OCI-LY7 (cell line): ENCODE measurements at regions not wholly inside any gene's neighbourhood (a gene's known extent, or its start where the extent isn't known, plus 50 kb on each side); places are given as distances from the start of the nearest gene placed in this dataset.

ENCODE experiments used
- BruUV-seq: library from RNA; stranded (reverse); fragments of 400-500 nt; replicated peaks from 2 replicates; lab custom pipeline; 2021; lab: Mats Ljungman, UMichigan
- CTCF ChIA-PET: fragments of 300-600 bp; sonication (Branson Sonifier 250); formaldehyde crosslinking; loops from one replicate; lab custom pipeline; 2022; ENCODE audit warnings: antibody characterized with exemption; ENCODE audit not compliant: unreplicated experiment; lab: Charles Lee
- POLR2A ChIA-PET: fragments of 300-600 bp; sonication (Branson Sonifier 250); formaldehyde crosslinking; loops from one replicate; lab custom pipeline; 2022; ENCODE audit warnings: antibody characterized with exemption; lab: Charles Lee
- DNase-seq: peaks from one replicate; pipeline ENCODE4 v3.0.0-alpha.2; 2015; ENCODE audit warnings: low spot score
- H2AFZ ChIP-seq: fragments of 200-600 bp; sonication (generic), shearing (Covaris generic); 2 replicates; pipeline ENCODE4 v1.6.1; 2014; ENCODE audit warnings: mild to moderate bottlenecking, antibody characterized with exemption, low read length, moderate library complexity
- H3K27ac ChIP-seq: fragments of 200-600 bp; sonication (generic); 2 replicates; pipeline ENCODE4 v1.5.1; 2014; ENCODE audit warnings: mixed run types, low read depth, mild to moderate bottlenecking, moderate library complexity, low read length, inconsistent platforms; ENCODE audit not compliant: poor library complexity, severe bottlenecking
- H3K36me3 ChIP-seq: fragments of 200-600 bp; sonication (generic); 2 replicates; pipeline ENCODE4 v1.6.1; 2014; ENCODE audit warnings: mild to moderate bottlenecking, antibody characterized with exemption, low read length, moderate library complexity, mixed read lengths; ENCODE audit not compliant: insufficient read depth
- H3K4me1 ChIP-seq: fragments of 200-600 bp; sonication (generic); 2 replicates; pipeline ENCODE4 v1.5.1; 2014; ENCODE audit warnings: mild to moderate bottlenecking, low read length; ENCODE audit not compliant: insufficient read depth, poor library complexity, severe bottlenecking
- H3K4me2 ChIP-seq: fragments of 200-600 bp; sonication (generic); 2 replicates; pipeline ENCODE4 v1.6.1; 2014; ENCODE audit warnings: mild to moderate bottlenecking, low read length
- H3K4me3 ChIP-seq: fragments of 200-600 bp; sonication (generic); 2 replicates; pipeline ENCODE4 v1.5.1; 2014; ENCODE audit warnings: mild to moderate bottlenecking, low read depth, low read length; ENCODE audit not compliant: poor library complexity, severe bottlenecking
- H3K79me2 ChIP-seq: fragments of 200-600 bp; sonication (generic); 2 replicates; pipeline ENCODE4 v1.6.1; 2016; ENCODE audit warnings: low read depth, mild to moderate bottlenecking, low read length, moderate library complexity, mixed read lengths; ENCODE audit not compliant: insufficient read depth
- H3K9me2 ChIP-seq: fragments of 200-600 bp; sonication (generic); 2 replicates; pipeline ENCODE4 v1.6.1; 2016; ENCODE audit warnings: mild to moderate bottlenecking, low read length, mixed read lengths; ENCODE audit not compliant: insufficient read depth
- H3K9me3 ChIP-seq: fragments of 200-600 bp; sonication (generic); 2 replicates; pipeline ENCODE4 v1.6.1; 2014; ENCODE audit warnings: mild to moderate bottlenecking, mixed run types, low read length, mixed read lengths
- H4K20me1 ChIP-seq: fragments of 200-600 bp; sonication (generic); 2 replicates; pipeline ENCODE4 v1.6.1; 2014; ENCODE audit warnings: mild to moderate bottlenecking, antibody characterized with exemption, low read length, moderate library complexity, mixed read lengths; ENCODE audit not compliant: insufficient read depth
- CTCF ChIP-seq: fragments of 200-600 bp; sonication (generic); conservative IDR thresholded peaks from 2 replicates; pipeline ENCODE4 v1.5.1; 2014; ENCODE audit warnings: mild to moderate bottlenecking, antibody characterized with exemption, low read length, moderate library complexity, mixed read lengths
- EZH2phosphoT487 ChIP-seq: fragments of 200-600 bp; sonication (generic); IDR thresholded peaks from 2 replicates; pipeline ENCODE4 v1.6.1; 2018; ENCODE audit warnings: low read depth, borderline replicate concordance, mild to moderate bottlenecking, mixed run types, antibody characterized with exemption, low read length, moderate library complexity, mixed read lengths
- intact Hi-C: fragments of 100-400 bp; cut with micrococcal nuclease; formaldehyde crosslinking; loops from one replicate; pipeline ENCODE4 v1.10.0; 2022; ENCODE audit not compliant: unreplicated experiment

- Histone ChIP-seq H2AFZ (no peak overlapping the region), H3K79me2 (peaks cover 30% of the 10 kb centered on the region; the same call in 1 of the 2 replicates), H3K9me2 (no peaks in the 10 kb centered on the region), H3K4me2 (no peak overlapping the region), H3K4me1 (no peaks in the 10 kb centered on the region), H3K4me3 (no peak overlapping the region), H3K27ac (no peak overlapping the region), H3K36me3 (peaks cover 8% of the 10 kb centered on the region; the same call in 1 of the 2 replicates), H4K20me1 (no peaks in the 10 kb centered on the region), H3K9me3 (peaks cover 17% of the 10 kb centered on the region; the same call in 1 of the 2 replicates)
- intact Hi-C loops: no loop called here
- no TSS peak for BruUV-seq
- ChIA-PET CTCF (no interaction called here), POLR2A (interaction anchor here (0.9 to 1.0 kb wide), 2 partner anchors 9 to 16 kb away, joined by 3 read pairs; no protein-coding TSS in a partner anchor)
- DNase-seq: no peak
- TF ChIP-seq EZH2phosphoT487: no peak
- TF ChIP-seq CTCF: no peak
Measured at GRCh38 chr2:144304202-144304601, 215.7 kb downstream of the ZEB2 start.

- Histone ChIP-seq H3K79me2 (peaks cover 25% of the 10 kb centered on the region; the same call in 1 of the 2 replicates), H3K9me2 (no peaks in the 10 kb centered on the region), H3K4me1 (no peaks in the 10 kb centered on the region), H3K4me3 (no peak overlapping the region), H3K36me3 (no peaks in the 10 kb centered on the region; the same call in 1 of the 2 replicates), H3K9me3 (peaks cover 7% of the 10 kb centered on the region; the same call in 1 of the 2 replicates), H2AFZ (no peak overlapping the region), H3K4me2 (no peak overlapping the region), H4K20me1 (no peaks in the 10 kb centered on the region), H3K27ac (no peak overlapping the region)
- no peak for DNase-seq
- POLR2A ChIA-PET: interaction anchor here (0.7 to 1.2 kb wide), 3 partner anchors 10 to 272 kb away, joined by 3 read pairs; no protein-coding TSS in a partner anchor
- intact Hi-C loops: no loop called here
- no TSS peak for BruUV-seq
- TF ChIP-seq EZH2phosphoT487 (no peak), CTCF (no peak)
- CTCF ChIA-PET: no interaction called here
Measured at GRCh38 chr2:144300632-144301031, 219.3 kb downstream of the ZEB2 start.

- H3K4me1 ChIP-seq: no peaks in the 10 kb centered on the region
- H3K4me3 ChIP-seq: no peak overlapping the region
- H2AFZ ChIP-seq: no peak overlapping the region
- H3K9me3 ChIP-seq: peaks cover 7% of the 10 kb centered on the region; the same call in 1 of the 2 replicates
- H3K27ac ChIP-seq: no peak overlapping the region
- CTCF ChIA-PET: no interaction called here
- POLR2A ChIA-PET: interaction anchor here (1.1 to 2.4 kb wide), 2 partner anchors 9 to 49 kb away, joined by 5 to 8 read pairs; no protein-coding TSS in a partner anchor
- H4K20me1 ChIP-seq: no peaks in the 10 kb centered on the region
- no peak overlapping the region for H3K4me2 ChIP-seq
- DNase-seq: no peak
- H3K9me2 ChIP-seq: no peaks in the 10 kb centered on the region
- intact Hi-C loops: no loop called here
- H3K36me3 ChIP-seq: no peaks in the 10 kb centered on the region; the same call in 1 of the 2 replicates
- TF ChIP-seq CTCF: no peak
- no peak for TF ChIP-seq EZH2phosphoT487
- BruUV-seq: no TSS peak
- H3K79me2 ChIP-seq: peaks cover 4% of the 10 kb centered on the region; the same call in 1 of the 2 replicates
Measured at GRCh38 chr2:144290276-144290675, 229.6 kb downstream of the ZEB2 start.
